Astrocyte (in vitro differentiated cells and primary cell): ENCODE measurements at regions not wholly inside any gene's neighbourhood (a gene's known extent, or its start where the extent isn't known, plus 50 kb on each side); places are given as distances from the start of the nearest gene placed in this dataset.

Experiments used
- EZH2 ChIP-seq: IDR thresholded peaks from 2 replicates; pipeline ENCODE4 v1.6.1; 2012; ENCODE audit warnings: mild to moderate bottlenecking, low read length, inconsistent platforms; ENCODE audit not compliant: insufficient read depth
- TF ChIP-seq, protein P1 (sequence below): IDR thresholded peaks from 2 replicates; pipeline ENCODE4 v1.5.1; 2011; ENCODE audit warnings: low read depth, mild to moderate bottlenecking, inconsistent platforms, low read length, moderate library complexity; ENCODE audit not compliant: insufficient read depth

DNA sequence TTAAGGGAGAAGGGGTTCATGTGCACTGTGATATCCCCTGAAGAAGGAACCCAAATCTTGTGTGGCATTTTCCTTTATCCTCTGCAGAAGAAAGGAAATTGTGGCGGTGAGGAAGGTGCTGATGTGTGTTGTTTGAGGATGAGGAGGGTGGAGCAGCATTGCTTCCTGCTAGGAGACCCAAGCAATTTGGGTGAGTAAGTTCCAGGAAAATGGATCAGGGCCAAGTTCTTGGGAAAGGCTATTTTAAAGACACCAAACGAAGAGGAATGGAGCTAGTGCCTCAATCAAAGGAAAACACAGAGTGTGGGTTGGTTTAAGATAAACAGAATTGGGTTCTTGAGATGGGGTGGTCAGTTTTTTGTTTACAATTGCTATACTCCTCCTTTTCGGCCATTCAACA, 86.7 kb upstream of the MARK1 start:
- TF ChIP-seq, protein P1, sequence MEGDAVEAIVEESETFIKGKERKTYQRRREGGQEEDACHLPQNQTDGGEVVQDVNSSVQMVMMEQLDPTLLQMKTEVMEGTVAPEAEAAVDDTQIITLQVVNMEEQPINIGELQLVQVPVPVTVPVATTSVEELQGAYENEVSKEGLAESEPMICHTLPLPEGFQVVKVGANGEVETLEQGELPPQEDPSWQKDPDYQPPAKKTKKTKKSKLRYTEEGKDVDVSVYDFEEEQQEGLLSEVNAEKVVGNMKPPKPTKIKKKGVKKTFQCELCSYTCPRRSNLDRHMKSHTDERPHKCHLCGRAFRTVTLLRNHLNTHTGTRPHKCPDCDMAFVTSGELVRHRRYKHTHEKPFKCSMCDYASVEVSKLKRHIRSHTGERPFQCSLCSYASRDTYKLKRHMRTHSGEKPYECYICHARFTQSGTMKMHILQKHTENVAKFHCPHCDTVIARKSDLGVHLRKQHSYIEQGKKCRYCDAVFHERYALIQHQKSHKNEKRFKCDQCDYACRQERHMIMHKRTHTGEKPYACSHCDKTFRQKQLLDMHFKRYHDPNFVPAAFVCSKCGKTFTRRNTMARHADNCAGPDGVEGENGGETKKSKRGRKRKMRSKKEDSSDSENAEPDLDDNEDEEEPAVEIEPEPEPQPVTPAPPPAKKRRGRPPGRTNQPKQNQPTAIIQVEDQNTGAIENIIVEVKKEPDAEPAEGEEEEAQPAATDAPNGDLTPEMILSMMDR, result no peak
- no peak for TF ChIP-seq EZH2
